ENCODE measurements at regions not wholly inside any gene's neighbourhood (a gene's known extent, or its start where the extent isn't known, plus 50 kb on each side); places are given as distances from the start of the nearest gene placed in this dataset.

DNA sequence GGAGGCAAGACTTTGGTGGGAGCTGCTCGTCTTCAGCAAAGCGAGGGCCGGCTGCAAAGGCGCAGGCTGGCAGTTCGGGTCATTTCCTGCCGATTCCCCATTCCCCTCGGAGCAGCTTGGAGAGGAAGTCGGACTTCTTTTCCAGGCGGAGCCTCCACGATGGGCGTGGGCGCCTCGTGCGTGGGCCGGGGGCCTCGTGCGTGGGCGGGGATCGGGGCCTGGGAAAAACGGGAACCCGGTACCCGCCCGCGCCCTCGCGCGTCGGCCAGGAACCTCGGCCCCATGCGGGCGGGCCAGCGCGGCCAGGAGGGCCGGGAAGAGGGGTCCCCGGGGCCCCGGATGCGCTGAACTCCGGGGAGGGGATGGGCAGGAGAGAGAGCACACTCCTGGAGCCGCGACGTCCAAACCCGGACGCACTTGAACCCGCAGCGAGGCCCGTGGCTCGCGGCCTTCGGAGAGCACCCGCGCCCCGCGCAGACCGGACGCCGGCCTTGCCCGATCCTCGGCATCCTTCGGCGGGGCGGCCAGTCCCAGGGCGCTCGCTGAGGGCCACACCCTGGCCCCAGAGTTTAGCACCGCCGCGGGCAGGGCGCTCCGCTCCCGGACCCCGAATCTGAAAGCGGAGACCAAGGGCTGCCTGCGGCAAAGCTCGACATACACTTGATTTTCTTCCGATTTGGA is 368.4 kb downstream of the MTX2 start:
- Mint-ChIP-seq H3K9me3 (ENCODE audit: unreplicated experiment) (peaks cover 2% of the 10 kb centered on the region), H3K36me3 (ENCODE audit: unreplicated experiment) (no peaks in the 10 kb centered on the region), H3K4me1 (ENCODE audit: low read depth, unreplicated experiment) (no peaks in the 10 kb centered on the region), H3K27ac (ENCODE audit: unreplicated experiment) (no peak overlapping the region), H3K4me3 (ENCODE audit: unreplicated experiment) (peak overlapping the region; percentile 79), H3K27me3 (ENCODE audit: unreplicated experiment) (peaks cover 6% of the 10 kb centered on the region)
- TF ChIP-seq, protein P1, sequence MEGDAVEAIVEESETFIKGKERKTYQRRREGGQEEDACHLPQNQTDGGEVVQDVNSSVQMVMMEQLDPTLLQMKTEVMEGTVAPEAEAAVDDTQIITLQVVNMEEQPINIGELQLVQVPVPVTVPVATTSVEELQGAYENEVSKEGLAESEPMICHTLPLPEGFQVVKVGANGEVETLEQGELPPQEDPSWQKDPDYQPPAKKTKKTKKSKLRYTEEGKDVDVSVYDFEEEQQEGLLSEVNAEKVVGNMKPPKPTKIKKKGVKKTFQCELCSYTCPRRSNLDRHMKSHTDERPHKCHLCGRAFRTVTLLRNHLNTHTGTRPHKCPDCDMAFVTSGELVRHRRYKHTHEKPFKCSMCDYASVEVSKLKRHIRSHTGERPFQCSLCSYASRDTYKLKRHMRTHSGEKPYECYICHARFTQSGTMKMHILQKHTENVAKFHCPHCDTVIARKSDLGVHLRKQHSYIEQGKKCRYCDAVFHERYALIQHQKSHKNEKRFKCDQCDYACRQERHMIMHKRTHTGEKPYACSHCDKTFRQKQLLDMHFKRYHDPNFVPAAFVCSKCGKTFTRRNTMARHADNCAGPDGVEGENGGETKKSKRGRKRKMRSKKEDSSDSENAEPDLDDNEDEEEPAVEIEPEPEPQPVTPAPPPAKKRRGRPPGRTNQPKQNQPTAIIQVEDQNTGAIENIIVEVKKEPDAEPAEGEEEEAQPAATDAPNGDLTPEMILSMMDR (IDR thresholded peaks at IDR 0.05; ENCODE audit: partially characterized antibody, unreplicated experiment), result no peak
- DNase-seq, result peak; percentile 47

DNA sequence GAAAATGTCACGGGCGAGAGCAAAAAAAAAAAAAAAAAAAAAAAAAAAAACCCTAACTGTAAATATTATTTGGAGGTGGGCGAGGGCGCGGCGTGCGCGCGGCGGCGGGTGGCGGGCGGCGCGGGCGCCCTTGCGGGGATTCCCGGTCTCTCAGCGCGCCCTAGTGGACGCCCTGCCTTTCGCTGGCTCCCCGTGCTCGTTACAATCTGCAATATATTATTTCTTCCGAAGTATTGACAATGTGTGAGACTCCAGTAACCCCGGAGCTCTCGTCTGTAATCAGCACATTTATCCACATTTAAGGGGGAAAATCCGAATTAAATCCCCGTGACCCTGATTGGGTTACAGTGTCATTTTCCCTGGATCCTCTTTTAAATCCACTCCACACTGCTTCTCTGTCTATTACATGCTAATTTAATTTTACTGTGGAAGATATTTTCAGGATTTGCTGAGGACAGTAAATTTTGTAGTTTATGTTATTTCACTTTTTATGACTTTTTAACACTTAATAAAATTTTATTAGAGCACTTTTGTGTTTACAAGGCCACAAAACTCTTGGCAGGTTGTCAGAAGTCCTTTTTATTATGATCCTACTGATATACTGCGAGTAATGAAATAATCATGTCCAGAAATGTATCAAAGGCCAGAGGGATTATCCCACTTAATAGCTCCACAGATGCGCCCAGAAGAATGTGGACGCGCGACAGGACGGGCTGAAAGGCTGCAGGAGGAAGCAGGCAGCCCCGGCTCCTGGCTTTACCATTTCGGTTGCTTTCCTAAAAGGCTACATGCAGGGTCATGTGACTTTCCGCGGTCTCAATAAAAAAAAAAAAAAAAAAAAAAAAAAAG is 369.1 kb downstream of the MTX2 start:
- Mint-ChIP-seq H3K9me3 (ENCODE audit: unreplicated experiment) (peaks cover 2% of the 10 kb centered on the region), H3K4me3 (ENCODE audit: unreplicated experiment) (peak overlapping the region; percentile 74), H3K27me3 (ENCODE audit: unreplicated experiment) (peaks cover 6% of the 10 kb centered on the region), H3K36me3 (ENCODE audit: unreplicated experiment) (no peaks in the 10 kb centered on the region), H3K4me1 (ENCODE audit: low read depth, unreplicated experiment) (no peaks in the 10 kb centered on the region), H3K27ac (ENCODE audit: unreplicated experiment) (no peak overlapping the region)
- TF ChIP-seq, protein P1 (IDR thresholded peaks at IDR 0.05; ENCODE audit: partially characterized antibody, unreplicated experiment), result peak; percentile 70
- peak; percentile 79 for DNase-seq

DNA sequence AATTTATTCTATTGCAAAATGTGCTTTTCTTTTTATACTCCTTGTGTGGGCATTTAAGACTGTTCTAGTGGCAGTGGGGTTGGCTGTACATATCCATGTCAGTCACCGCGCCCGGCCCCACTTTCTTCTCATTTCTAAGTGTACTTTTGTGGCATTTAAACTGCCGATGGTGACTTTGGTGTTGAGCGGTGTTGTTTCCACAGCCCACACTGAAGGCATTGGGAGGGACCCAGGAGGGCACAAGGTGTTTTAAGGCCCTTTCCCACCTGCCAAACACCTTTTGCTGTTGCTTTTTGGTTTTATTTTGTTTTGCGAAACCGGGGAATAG is 369.7 kb downstream of the MTX2 start:
- peaks cover 2% of the 10 kb centered on the region for H3K9me3 Mint-ChIP-seq (ENCODE audit: unreplicated experiment)
- H3K27me3 Mint-ChIP-seq (ENCODE audit: unreplicated experiment), result peaks cover 6% of the 10 kb centered on the region
- no peak overlapping the region for H3K4me3 Mint-ChIP-seq (ENCODE audit: unreplicated experiment)
- no peak for DNase-seq
- H3K27ac Mint-ChIP-seq (ENCODE audit: unreplicated experiment), result no peak overlapping the region
- TF ChIP-seq, protein P1 (IDR thresholded peaks at IDR 0.05; ENCODE audit: partially characterized antibody, unreplicated experiment), result no peak
- no peaks in the 10 kb centered on the region for H3K36me3 Mint-ChIP-seq (ENCODE audit: unreplicated experiment)
- peaks cover under 1% of the 10 kb centered on the region for H3K4me1 Mint-ChIP-seq (ENCODE audit: low read depth, unreplicated experiment)

DNA sequence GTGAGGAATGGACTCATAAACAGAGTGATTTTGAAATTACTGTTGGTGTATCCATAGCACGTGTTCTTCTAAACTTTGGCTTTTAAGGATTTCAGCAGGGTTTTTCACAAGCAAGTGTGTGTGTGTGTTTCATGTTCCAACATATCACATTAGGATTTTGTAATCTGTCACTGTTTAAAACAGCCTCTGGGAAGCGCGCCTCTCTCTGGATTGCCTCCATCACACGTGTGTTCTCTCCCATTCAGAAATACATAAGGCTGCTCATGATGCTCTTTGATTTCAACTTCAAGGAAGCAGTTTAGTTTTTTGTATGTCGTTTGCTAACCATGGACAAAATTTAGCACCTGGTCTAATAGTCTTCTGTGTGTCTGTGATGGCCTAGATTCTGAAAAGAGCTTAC is 370.4 kb downstream of the MTX2 start:
- DNase-seq, result no peak
- Mint-ChIP-seq H3K36me3 (ENCODE audit: unreplicated experiment) (no peaks in the 10 kb centered on the region), H3K27ac (ENCODE audit: unreplicated experiment) (no peak overlapping the region), H3K4me3 (ENCODE audit: unreplicated experiment) (no peak overlapping the region), H3K9me3 (ENCODE audit: unreplicated experiment) (peaks cover 2% of the 10 kb centered on the region), H3K27me3 (ENCODE audit: unreplicated experiment) (peaks cover 7% of the 10 kb centered on the region), H3K4me1 (ENCODE audit: low read depth, unreplicated experiment) (peaks cover 3% of the 10 kb centered on the region)
- TF ChIP-seq, protein P1 (IDR thresholded peaks at IDR 0.05; ENCODE audit: partially characterized antibody, unreplicated experiment), result no peak

DNA sequence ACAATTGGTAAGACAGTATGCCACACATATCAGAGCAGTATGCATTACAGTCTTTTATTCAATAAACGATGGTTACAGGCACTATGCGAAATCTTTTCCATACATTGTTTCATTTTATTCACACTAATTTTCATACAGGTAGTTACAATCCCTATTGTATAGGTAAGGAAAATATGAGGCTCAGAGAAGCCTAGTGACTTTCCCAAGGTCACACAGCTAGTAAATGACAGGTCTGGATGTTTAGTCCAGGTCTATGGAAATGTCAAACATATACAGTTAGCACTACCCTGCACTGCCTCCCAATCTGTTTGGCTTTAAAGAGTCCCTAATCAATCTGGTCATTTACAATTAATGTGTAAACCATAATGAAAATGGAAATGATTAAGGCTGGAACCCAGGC is 372.2 kb downstream of the MTX2 start:
- H3K36me3 Mint-ChIP-seq (ENCODE audit: unreplicated experiment), result no peaks in the 10 kb centered on the region
- peaks cover 2% of the 10 kb centered on the region for H3K9me3 Mint-ChIP-seq (ENCODE audit: unreplicated experiment)
- peaks cover 7% of the 10 kb centered on the region for H3K27me3 Mint-ChIP-seq (ENCODE audit: unreplicated experiment)
- TF ChIP-seq, protein P1 (IDR thresholded peaks at IDR 0.05; ENCODE audit: partially characterized antibody, unreplicated experiment), result no peak
- DNase-seq, result no peak
- no peak overlapping the region for H3K4me3 Mint-ChIP-seq (ENCODE audit: unreplicated experiment)
- peaks cover 5% of the 10 kb centered on the region for H3K4me1 Mint-ChIP-seq (ENCODE audit: low read depth, unreplicated experiment)
- H3K27ac Mint-ChIP-seq (ENCODE audit: unreplicated experiment), result no peak overlapping the region
